HAP-1 (cell line): ENCODE measurements at regions not wholly inside any gene's neighbourhood (a gene's known extent, or its start where the extent isn't known, plus 50 kb on each side); places are given as distances from the start of the nearest gene placed in this dataset.
A peak's percentile ranks its signal among the peaks of the same experiment; 100 is the strongest.

Experiments
- DNase-seq, 2 experiments: peaks; one replicate each; pipeline ENCODE4 v3.0.0-alpha.2; 2016 to 2020; ENCODE audit warnings: low spot score in 2 of 2
- H3K27me3 ChIP-seq: fragments of 250-450 bp; sonication (Bioruptor Pico); 2 replicates; pipeline ENCODE4 v1.5.1; 2020; ENCODE audit warnings: low read depth, mild to moderate bottlenecking, moderate library complexity
- H3K36me3 ChIP-seq: fragments of 250-450 bp; sonication (Bioruptor Pico); replicated peaks from 2 replicates; pipeline ENCODE4 v1.5.1; 2020; ENCODE audit warnings: mild to moderate bottlenecking
- H3K4me1 ChIP-seq: fragments of 250-450 bp; sonication (Bioruptor Pico); 2 replicates; pipeline ENCODE4 v1.5.1; 2020; ENCODE audit warnings: mild to moderate bottlenecking
- H3K4me3 ChIP-seq: fragments of 250-450 bp; sonication (Bioruptor Pico); 2 replicates; pipeline ENCODE4 v1.5.1; 2020; ENCODE audit warnings: mild to moderate bottlenecking, moderate library complexity
- H3K9me3 ChIP-seq: fragments of 250-450 bp; sonication (Bioruptor Pico); 2 replicates; pipeline ENCODE4 v1.5.1; 2020; ENCODE audit warnings: mild to moderate bottlenecking, moderate library complexity
- in situ Hi-C: fragments of 300-500 bp; cut with MboI; formaldehyde crosslinking; loops from 3 replicates; pipeline ENCODE4 v1.14.3; 2020; ENCODE audit warnings: low sequenced_read_pairs, inconsistent platforms, mixed read lengths

DNA sequence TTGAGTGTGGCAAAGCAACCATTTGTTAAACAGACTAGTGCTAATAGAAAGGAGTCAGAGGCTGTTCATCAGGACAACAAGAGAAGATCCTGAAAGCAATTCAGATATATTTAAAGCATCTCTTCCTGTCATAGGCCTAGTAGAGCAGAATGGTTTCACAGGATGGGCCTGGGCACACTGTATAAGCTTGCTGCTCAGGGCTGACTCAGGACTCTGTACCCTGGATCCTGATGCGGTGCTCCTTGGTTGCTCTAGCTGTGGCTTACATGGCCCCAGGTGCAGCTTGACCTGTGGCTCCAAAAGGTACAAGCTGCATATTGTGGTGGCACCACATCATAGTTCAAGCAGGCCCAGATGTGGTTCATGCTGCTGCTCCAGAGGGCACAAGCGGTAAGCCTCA lies 313.4 kb downstream of the ETNK1 start:
- no peak for DNase-seq
- H3K9me3 ChIP-seq: peaks cover 2% of the 10 kb centered on the region; the same call in 1 of the 2 replicates
- in situ Hi-C loops: no loop called here
- no peaks in the 10 kb centered on the region for H3K36me3 ChIP-seq
- 0 out of 2 replicates have a peak, but pooled peaks cover 2% of the 10 kb centered on the region for H3K27me3 ChIP-seq
- no peaks in the 10 kb centered on the region for H3K4me1 ChIP-seq
- H3K4me3 ChIP-seq: no peak overlapping the region

GRCh38 chr12:22951206-22951605 lies 326.2 kb downstream of the ETNK1 start:
- in situ Hi-C loops: no loop called here
- DNase-seq: no peak

GRCh38 chr12:22956690-22957089 lies 331.7 kb downstream of the ETNK1 start:
- peak; percentile 39 to 54 for DNase-seq
- no peaks in the 10 kb centered on the region for H3K27me3 ChIP-seq
- no peak overlapping the region for H3K4me3 ChIP-seq
- in situ Hi-C loops: no loop called here
- H3K4me1 ChIP-seq: peaks cover 12% of the 10 kb centered on the region
- H3K36me3 ChIP-seq: no peaks in the 10 kb centered on the region
- no peaks in the 10 kb centered on the region for H3K9me3 ChIP-seq

More at GRCh38 chr12:22951206-22951605, 326.2 kb downstream of the ETNK1 start:
- Histone ChIP-seq H3K4me3 (no peak overlapping the region), H3K27me3 (no peaks in the 10 kb centered on the region), H3K9me3 (no peaks in the 10 kb centered on the region), H3K36me3 (no peaks in the 10 kb centered on the region), H3K4me1 (peaks cover 4% of the 10 kb centered on the region)

GRCh38 chr12:22967171-22967570 lies 342.2 kb downstream of the ETNK1 start:
- in situ Hi-C loops: no loop called here

DNA sequence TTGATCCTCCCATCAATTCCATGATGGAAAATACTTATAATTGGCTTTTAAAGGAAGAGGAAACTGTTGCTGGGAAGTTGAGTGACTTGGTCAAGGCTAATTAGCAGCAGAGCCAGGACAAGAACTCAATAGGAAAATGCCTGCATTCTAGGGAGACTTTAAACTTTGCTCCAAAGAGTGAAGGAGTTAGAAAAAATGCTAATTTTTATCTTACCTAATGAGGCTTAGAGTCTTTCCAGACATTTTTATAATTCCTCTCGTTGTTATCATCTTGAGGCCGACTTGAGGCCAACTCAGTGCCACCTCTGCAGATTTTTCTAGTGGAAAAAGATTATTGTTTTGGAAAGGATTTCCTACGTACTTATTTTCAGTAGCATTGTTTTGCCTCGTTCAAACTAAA lies 344.6 kb downstream of the ETNK1 start:
- no peaks in the 10 kb centered on the region for H3K4me1 ChIP-seq
- H3K27me3 ChIP-seq: no peaks in the 10 kb centered on the region
- H3K36me3 ChIP-seq: no peaks in the 10 kb centered on the region
- H3K4me3 ChIP-seq: no peak overlapping the region
- H3K9me3 ChIP-seq: no peaks in the 10 kb centered on the region
- DNase-seq: no peak
- in situ Hi-C loops: no loop called here

More at GRCh38 chr12:22967171-22967570, 342.2 kb downstream of the ETNK1 start:
- H3K27me3 ChIP-seq: no peaks in the 10 kb centered on the region; the same call in 1 of the 2 replicates
- no peaks in the 10 kb centered on the region for H3K36me3 ChIP-seq
- H3K4me1 ChIP-seq: no peaks in the 10 kb centered on the region
- no peak overlapping the region for H3K4me3 ChIP-seq
- no peaks in the 10 kb centered on the region for H3K9me3 ChIP-seq
- no peak for DNase-seq

- DNase-seq: no peak
- Histone ChIP-seq H3K27me3 (no peaks in the 10 kb centered on the region), H3K4me1 (no peaks in the 10 kb centered on the region), H3K4me3 (no peak overlapping the region), H3K9me3 (no peaks in the 10 kb centered on the region), H3K36me3 (no peaks in the 10 kb centered on the region)
- in situ Hi-C loops: no loop called here
Observed at GRCh38 chr12:22971247-22971646, 346.3 kb downstream of the ETNK1 start.

DNA sequence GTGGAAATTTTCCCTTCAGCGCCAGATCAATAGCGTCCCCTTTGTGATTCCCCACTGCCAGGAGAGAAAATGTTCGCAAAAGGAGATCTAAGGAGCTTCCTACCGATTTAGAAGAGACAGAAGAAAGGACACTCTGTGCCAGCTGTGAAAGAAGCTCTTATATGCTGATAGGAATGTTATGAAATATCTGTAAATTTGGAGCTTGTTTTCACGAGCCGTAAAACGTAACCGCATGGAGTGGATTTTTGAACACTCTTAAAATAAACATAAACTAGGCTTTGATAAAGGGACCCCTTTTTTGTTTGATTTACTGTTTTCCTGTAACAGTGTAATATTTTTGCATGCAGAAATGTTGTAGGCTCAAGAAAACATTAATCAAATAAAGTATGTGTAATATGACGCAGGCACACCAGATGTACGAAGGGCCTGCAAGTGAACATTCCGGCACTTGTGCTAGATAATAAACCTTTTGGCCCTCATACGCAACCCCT lies 346.8 kb downstream of the ETNK1 start:
- Histone ChIP-seq H3K36me3 (no peaks in the 10 kb centered on the region), H3K27me3 (no peaks in the 10 kb centered on the region), H3K9me3 (no peaks in the 10 kb centered on the region), H3K4me3 (no peak overlapping the region), H3K4me1 (no peaks in the 10 kb centered on the region)
- in situ Hi-C loops: no loop called here
- DNase-seq: no peak

GRCh38 chr12:22974865-22975264 lies 349.9 kb downstream of the ETNK1 start:
- Histone ChIP-seq H3K36me3 (no peaks in the 10 kb centered on the region), H3K9me3 (no peaks in the 10 kb centered on the region), H3K4me3 (no peak overlapping the region), H3K27me3 (no peaks in the 10 kb centered on the region), H3K4me1 (no peaks in the 10 kb centered on the region)
- in situ Hi-C loops: no loop called here
- no peak for DNase-seq

- Histone ChIP-seq H3K27me3 (no peaks in the 10 kb centered on the region), H3K4me1 (no peaks in the 10 kb centered on the region), H3K4me3 (no peak overlapping the region), H3K36me3 (no peaks in the 10 kb centered on the region), H3K9me3 (no peaks in the 10 kb centered on the region)
- DNase-seq: no peak
- in situ Hi-C loops: no loop called here
Observed at GRCh38 chr12:22978962-22979361, 354.0 kb downstream of the ETNK1 start.

- Histone ChIP-seq H3K4me1 (no peaks in the 10 kb centered on the region), H3K4me3 (no peak overlapping the region), H3K9me3 (no peaks in the 10 kb centered on the region), H3K27me3 (no peaks in the 10 kb centered on the region), H3K36me3 (no peaks in the 10 kb centered on the region)
- DNase-seq: no peak
- in situ Hi-C loops: no loop called here
Observed at GRCh38 chr12:22979854-22980469, 355.0 kb downstream of the ETNK1 start.

GRCh38 chr12:22981711-22982110 lies 356.7 kb downstream of the ETNK1 start:
- DNase-seq: no peak
- Histone ChIP-seq H3K27me3 (no peaks in the 10 kb centered on the region), H3K4me1 (no peaks in the 10 kb centered on the region), H3K4me3 (no peak overlapping the region), H3K36me3 (no peaks in the 10 kb centered on the region), H3K9me3 (no peaks in the 10 kb centered on the region)
- in situ Hi-C loops: no loop called here

DNA sequence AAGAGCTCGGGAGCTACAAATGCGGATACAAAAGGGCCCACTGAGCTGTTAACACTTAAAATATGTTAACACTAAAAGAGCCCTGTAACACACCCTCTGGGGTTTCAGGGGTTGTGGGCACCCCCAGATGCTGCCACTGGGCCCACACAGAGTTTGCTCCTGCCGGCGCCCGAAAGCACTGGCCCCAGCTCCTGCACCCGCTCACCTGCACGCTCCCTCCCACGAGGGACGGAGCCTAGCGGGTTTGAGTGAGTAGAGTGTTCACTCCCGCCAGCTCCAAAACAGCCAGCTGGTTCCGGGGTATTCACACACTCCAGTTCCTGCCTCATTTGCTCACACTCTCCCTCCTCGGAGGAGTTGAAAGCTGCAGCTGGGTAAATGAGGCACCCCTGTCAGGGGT lies 357.7 kb downstream of the ETNK1 start:
- no peak overlapping the region for H3K4me3 ChIP-seq
- H3K27me3 ChIP-seq: no peaks in the 10 kb centered on the region
- H3K4me1 ChIP-seq: peaks cover 3% of the 10 kb centered on the region; the same call in 1 of the 2 replicates
- no peaks in the 10 kb centered on the region for H3K36me3 ChIP-seq
- H3K9me3 ChIP-seq: no peaks in the 10 kb centered on the region
- in situ Hi-C loops: no loop called here
- DNase-seq: no peak

GRCh38 chr12:22986997-22987396 lies 362.0 kb downstream of the ETNK1 start:
- in situ Hi-C loops: no loop called here
- peaks cover 3% of the 10 kb centered on the region; the same call in 1 of the 2 replicates for H3K4me1 ChIP-seq
- no peaks in the 10 kb centered on the region for H3K36me3 ChIP-seq
- no peak overlapping the region for H3K4me3 ChIP-seq
- no peaks in the 10 kb centered on the region for H3K27me3 ChIP-seq
- no peaks in the 10 kb centered on the region for H3K9me3 ChIP-seq
- DNase-seq: no peak

- H3K4me3 ChIP-seq: no peak overlapping the region
- no peak for DNase-seq
- in situ Hi-C loops: no loop called here
- no peaks in the 10 kb centered on the region for H3K36me3 ChIP-seq
- no peaks in the 10 kb centered on the region for H3K9me3 ChIP-seq
- peaks cover 3% of the 10 kb centered on the region; the same call in 1 of the 2 replicates for H3K4me1 ChIP-seq
- peaks cover 2% of the 10 kb centered on the region; the same call in 1 of the 2 replicates for H3K27me3 ChIP-seq
Observed at GRCh38 chr12:22990501-22990900, 365.5 kb downstream of the ETNK1 start.
